Esophagus squamous epithelium (tissue), 4 donors: ENCODE measurements at regions not wholly inside any gene's neighbourhood (a gene's known extent, or its start where the extent isn't known, plus 50 kb on each side); places are given as distances from the start of the nearest gene placed in this dataset.

ENCODE experiments used
- POLR2A ChIP-seq, 4 donors: fragments of 450-650 bp; IDR thresholded peaks; one replicate each; pipeline ENCODE4 v1.6.1; 2017; ENCODE audit warnings: antibody characterized with exemption in 4 of 4, mild to moderate bottlenecking in 4 of 4, moderate library complexity in 3 of 4
- TF ChIP-seq, protein P1 (sequence below), 6 experiments: fragments of 450-650 bp in 4 of 6; fragments of 200-600 bp in 2 of 6; sonication (generic) in 2 of 6; IDR thresholded peaks; one replicate each; pipeline ENCODE4 v1.5.1; 2016 to 2019; ENCODE audit warnings: antibody characterized with exemption in 6 of 6, mild to moderate bottlenecking in 4 of 6, moderate library complexity in 4 of 6

DNA sequence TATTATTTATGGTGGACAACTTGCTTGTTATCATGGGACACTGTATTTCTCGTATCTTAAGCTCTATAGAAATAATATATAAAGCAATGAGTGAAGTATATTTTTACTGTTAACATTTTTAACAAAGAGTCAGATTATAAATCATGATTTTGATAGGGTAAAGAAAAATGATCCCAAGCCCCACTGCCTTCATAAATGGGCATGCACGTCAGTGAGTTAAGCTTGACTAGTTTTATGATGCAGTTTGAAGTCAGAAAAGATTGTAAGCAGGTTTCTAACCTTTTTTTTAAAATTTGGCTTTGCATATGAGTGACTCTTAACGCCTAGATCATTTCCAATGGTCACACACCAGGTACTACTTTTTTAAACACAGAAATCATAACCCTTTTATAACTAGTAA, 152.8 kb downstream of the GNAT3 start:
- TF ChIP-seq, protein P1, sequence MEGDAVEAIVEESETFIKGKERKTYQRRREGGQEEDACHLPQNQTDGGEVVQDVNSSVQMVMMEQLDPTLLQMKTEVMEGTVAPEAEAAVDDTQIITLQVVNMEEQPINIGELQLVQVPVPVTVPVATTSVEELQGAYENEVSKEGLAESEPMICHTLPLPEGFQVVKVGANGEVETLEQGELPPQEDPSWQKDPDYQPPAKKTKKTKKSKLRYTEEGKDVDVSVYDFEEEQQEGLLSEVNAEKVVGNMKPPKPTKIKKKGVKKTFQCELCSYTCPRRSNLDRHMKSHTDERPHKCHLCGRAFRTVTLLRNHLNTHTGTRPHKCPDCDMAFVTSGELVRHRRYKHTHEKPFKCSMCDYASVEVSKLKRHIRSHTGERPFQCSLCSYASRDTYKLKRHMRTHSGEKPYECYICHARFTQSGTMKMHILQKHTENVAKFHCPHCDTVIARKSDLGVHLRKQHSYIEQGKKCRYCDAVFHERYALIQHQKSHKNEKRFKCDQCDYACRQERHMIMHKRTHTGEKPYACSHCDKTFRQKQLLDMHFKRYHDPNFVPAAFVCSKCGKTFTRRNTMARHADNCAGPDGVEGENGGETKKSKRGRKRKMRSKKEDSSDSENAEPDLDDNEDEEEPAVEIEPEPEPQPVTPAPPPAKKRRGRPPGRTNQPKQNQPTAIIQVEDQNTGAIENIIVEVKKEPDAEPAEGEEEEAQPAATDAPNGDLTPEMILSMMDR (IDR thresholded peaks at IDR 0.05): no peak
- TF ChIP-seq POLR2A (IDR thresholded peaks at IDR 0.05): no peak
